ENCODE measurements at regions not wholly inside any gene's neighbourhood (a gene's known extent, or its start where the extent isn't known, plus 50 kb on each side); places are given as distances from the start of the nearest gene placed in this dataset.
"Not testable (repeated sequence)": the region's sequence is repeated elsewhere in the genome, so short reads cannot be mapped to it uniquely, and the experiment has no call there.

- not testable (repeated sequence) for TF ChIP-seq CTCF (conservative IDR thresholded peaks at IDR 0.05 in 1 of 2, IDR thresholded peaks at IDR 0.05 in 1 of 2; ENCODE audit: low read depth in 1 of 2, low read length in 2 of 2); EZH2 (IDR thresholded peaks at IDR 0.05; ENCODE audit: low read length, missing control alignments)
Observed at GRCh38 chr6:133812446-133812845, 76.5 kb upstream of the TCF21 start.

Measured in fibroblast of lung (primary cell).